ENCODE measurements at regions not wholly inside any gene's neighbourhood (a gene's known extent, or its start where the extent isn't known, plus 50 kb on each side); places are given as distances from the start of the nearest gene placed in this dataset.

GRCh38 chr13:34265046-34265679 lies 447.2 kb downstream of the RFC3 start:
- TF ChIP-seq CTCF (IDR thresholded peaks at IDR 0.05; ENCODE audit: extremely low read depth in 1 of 2, insufficient read depth in 1 of 2, low read depth in 1 of 2, low read length in 2 of 2) (no peak), POLR2A (IDR thresholded peaks at IDR 0.05; ENCODE audit: low read depth, low read length) (no peak), MAX (IDR thresholded peaks at IDR 0.05; ENCODE audit: insufficient read depth, insufficient read length) (no peak), POLR2AphosphoS5 (IDR thresholded peaks at IDR 0.05; ENCODE audit: insufficient read depth, low read depth, low read length) (no peak)
